Nephron (organoid): ENCODE measurements at regions not wholly inside any gene's neighbourhood (a gene's known extent, or its start where the extent isn't known, plus 50 kb on each side); places are given as distances from the start of the nearest gene placed in this dataset.
A peak's percentile ranks its signal among the peaks of the same experiment; 100 is the strongest.

Experiments used
- H3K27ac Mint-ChIP-seq, 3 experiments: 2 replicates each; pipeline ENCODE4 v1.8.0; 2020; ENCODE audit warnings: mixed read lengths in 3 of 3, mild to moderate bottlenecking in 2 of 3, moderate library complexity in 1 of 3
- H3K27me3 Mint-ChIP-seq: 2 replicates; pipeline ENCODE4 v1.8.0; 2021; ENCODE audit warnings: low read depth, mild to moderate bottlenecking, moderate library complexity, mixed read lengths
- H3K36me3 Mint-ChIP-seq: 2 replicates; pipeline ENCODE4 v1.8.0; 2020; ENCODE audit warnings: low read depth, mixed read lengths
- H3K4me1 Mint-ChIP-seq: 2 replicates; pipeline ENCODE4 v1.8.0; 2020; ENCODE audit warnings: mixed read lengths
- H3K4me3 Mint-ChIP-seq, 3 experiments: 2 replicates each; pipeline ENCODE4 v1.8.0; 2020; ENCODE audit warnings: mild to moderate bottlenecking in 3 of 3, mixed read lengths in 3 of 3, moderate library complexity in 2 of 3
- H3K9me3 Mint-ChIP-seq: 2 replicates; pipeline ENCODE4 v1.8.0; 2020; ENCODE audit warnings: mixed read lengths
- CTCF ChIP-seq, 3 experiments: fragments of 200-600 bp; sonication (generic); IDR thresholded peaks; one replicate each; pipeline ENCODE4 v1.5.0; 2021; ENCODE audit warnings: antibody characterized with exemption in 3 of 3; ENCODE audit not compliant: unreplicated experiment in 3 of 3

- peaks cover 12% of the 10 kb centered on the region for H3K27me3 Mint-ChIP-seq
- H3K27ac Mint-ChIP-seq: no peak overlapping the region
- H3K4me3 Mint-ChIP-seq: no peak overlapping the region
- no peak for TF ChIP-seq CTCF (IDR thresholded peaks at IDR 0.05; ENCODE audit: unreplicated experiment in 3 of 3)
- no peaks in the 10 kb centered on the region for H3K36me3 Mint-ChIP-seq
- H3K9me3 Mint-ChIP-seq: no peaks in the 10 kb centered on the region
- peaks cover 8% of the 10 kb centered on the region for H3K4me1 Mint-ChIP-seq
Observed at GRCh38 chr1:209526137-209526536, 57.4 kb upstream of the CAMK1G start.

- Mint-ChIP-seq H3K4me3 (no peak overlapping the region), H3K27me3 (peaks cover 20% of the 10 kb centered on the region), H3K9me3 (no peaks in the 10 kb centered on the region), H3K27ac (peak overlapping the region in 1 of 3 experiments; percentile 73), H3K4me1 (peaks cover 16% of the 10 kb centered on the region), H3K36me3 (no peaks in the 10 kb centered on the region)
- no peak for TF ChIP-seq CTCF (IDR thresholded peaks at IDR 0.05; ENCODE audit: unreplicated experiment in 3 of 3)
Observed at GRCh38 chr1:209527372-209527771, 56.1 kb upstream of the CAMK1G start.

GRCh38 chr1:209527993-209528717 lies 55.4 kb upstream of the CAMK1G start:
- Mint-ChIP-seq H3K4me3 (no peak overlapping the region), H3K4me1 (peaks cover 16% of the 10 kb centered on the region), H3K36me3 (no peaks in the 10 kb centered on the region), H3K27ac (peak overlapping the region; percentile 63 to 73 (median 72)), H3K27me3 (peaks cover 25% of the 10 kb centered on the region), H3K9me3 (no peaks in the 10 kb centered on the region)
- TF ChIP-seq CTCF (IDR thresholded peaks at IDR 0.05; ENCODE audit: unreplicated experiment in 3 of 3): no peak

- Mint-ChIP-seq H3K4me1 (peaks cover 16% of the 10 kb centered on the region), H3K9me3 (no peaks in the 10 kb centered on the region), H3K27ac (peak overlapping the region in 1 of 3 experiments; percentile 24), H3K27me3 (peaks cover 30% of the 10 kb centered on the region), H3K36me3 (no peaks in the 10 kb centered on the region), H3K4me3 (no peak overlapping the region)
- TF ChIP-seq CTCF (IDR thresholded peaks at IDR 0.05; ENCODE audit: unreplicated experiment in 3 of 3): no peak
Observed at GRCh38 chr1:209529233-209529632, 54.3 kb upstream of the CAMK1G start.

- Mint-ChIP-seq H3K27me3 (peaks cover 41% of the 10 kb centered on the region), H3K4me1 (peaks cover 16% of the 10 kb centered on the region), H3K27ac (no peak overlapping the region), H3K9me3 (no peaks in the 10 kb centered on the region), H3K36me3 (no peaks in the 10 kb centered on the region), H3K4me3 (no peak overlapping the region)
- TF ChIP-seq CTCF (IDR thresholded peaks at IDR 0.05; ENCODE audit: unreplicated experiment in 3 of 3): no peak
Observed at GRCh38 chr1:209531006-209531405, 52.5 kb upstream of the CAMK1G start.

GRCh38 chr1:209531549-209531948 lies 52.0 kb upstream of the CAMK1G start:
- H3K36me3 Mint-ChIP-seq: no peaks in the 10 kb centered on the region
- peaks cover 45% of the 10 kb centered on the region for H3K27me3 Mint-ChIP-seq
- H3K27ac Mint-ChIP-seq: peak overlapping the region in 2 of 3 experiments; percentile 5 to 19
- TF ChIP-seq CTCF (IDR thresholded peaks at IDR 0.05; ENCODE audit: unreplicated experiment in 3 of 3): no peak
- H3K4me1 Mint-ChIP-seq: peaks cover 16% of the 10 kb centered on the region
- H3K9me3 Mint-ChIP-seq: no peaks in the 10 kb centered on the region
- no peak overlapping the region for H3K4me3 Mint-ChIP-seq
